Astrocyte (in vitro differentiated cells and primary cell): ENCODE measurements at regions not wholly inside any gene's neighbourhood (a gene's known extent, or its start where the extent isn't known, plus 50 kb on each side); places are given as distances from the start of the nearest gene placed in this dataset.
A peak's percentile ranks its signal among the peaks of the same experiment; 100 is the strongest.

Experiments
- DNase-seq: peaks from one replicate; pipeline ENCODE4 v3.0.0-alpha.2; 2010; ENCODE audit warnings: low read depth
- FAIRE-seq: peaks from 2 replicates; lab custom pipeline; 2011; peaks lifted over from hg19 to GRCh38; lab: Jason Lieb, UNC
- H2AFZ ChIP-seq: 2 replicates; pipeline ENCODE4 v1.6.0; 2012; ENCODE audit warnings: low read depth, low read length, inconsistent platforms
- H3K27ac ChIP-seq: 2 replicates; pipeline ENCODE4 v1.5.1; 2011; ENCODE audit warnings: low read depth, low read length, inconsistent platforms
- H3K27me3 ChIP-seq: 2 replicates; pipeline ENCODE4 v1.6.0; 2011; ENCODE audit warnings: low read length, inconsistent platforms; ENCODE audit not compliant: insufficient read depth
- H3K36me3 ChIP-seq: 2 replicates; pipeline ENCODE4 v1.5.1; 2011; ENCODE audit warnings: low read length, inconsistent platforms; ENCODE audit not compliant: insufficient read depth
- H3K4me1 ChIP-seq: 2 replicates; pipeline ENCODE4 v1.5.1; 2011; ENCODE audit warnings: low read length, inconsistent platforms; ENCODE audit not compliant: insufficient read depth
- H3K4me2 ChIP-seq: 2 replicates; pipeline ENCODE4 v1.6.0; 2012; ENCODE audit warnings: low read length, inconsistent platforms
- H3K4me3 ChIP-seq: 2 replicates; pipeline ENCODE4 v1.5.1; 2011; ENCODE audit warnings: low read depth, mild to moderate bottlenecking, low read length, inconsistent platforms; ENCODE audit not compliant: insufficient read depth
- H3K79me2 ChIP-seq: 2 replicates; pipeline ENCODE4 v1.6.0; 2012; ENCODE audit warnings: mild to moderate bottlenecking, low read length, inconsistent platforms; ENCODE audit not compliant: insufficient read depth
- H3K9ac ChIP-seq: 2 replicates; pipeline ENCODE4 v1.6.0; 2012; ENCODE audit warnings: mild to moderate bottlenecking, low read length, inconsistent platforms
- H3K9me3 ChIP-seq: 2 replicates; pipeline ENCODE4 v1.5.1; 2012; ENCODE audit warnings: low read depth, mild to moderate bottlenecking, low read length, inconsistent platforms; ENCODE audit not compliant: insufficient read depth
- H4K20me1 ChIP-seq: 2 replicates; pipeline ENCODE4 v1.6.0; 2012; ENCODE audit warnings: low read length, inconsistent platforms; ENCODE audit not compliant: insufficient read depth
- H3K27ac Mint-ChIP-seq: one replicate; pipeline ENCODE4 v1.8.0; 2021; ENCODE audit warnings: mild to moderate bottlenecking, mixed read lengths; ENCODE audit not compliant: unreplicated experiment
- H3K27me3 Mint-ChIP-seq: one replicate; pipeline ENCODE4 v1.8.0; 2021; ENCODE audit warnings: low read depth, mixed read lengths; ENCODE audit not compliant: unreplicated experiment
- H3K36me3 Mint-ChIP-seq: one replicate; pipeline ENCODE4 v1.8.0; 2021; ENCODE audit warnings: low read depth, mixed read lengths; ENCODE audit not compliant: unreplicated experiment
- H3K4me1 Mint-ChIP-seq: one replicate; pipeline ENCODE4 v1.8.0; 2021; ENCODE audit warnings: low read depth, mixed read lengths; ENCODE audit not compliant: unreplicated experiment
- H3K4me3 Mint-ChIP-seq: one replicate; pipeline ENCODE4 v1.8.0; 2021; ENCODE audit warnings: mild to moderate bottlenecking, moderate library complexity, mixed read lengths; ENCODE audit not compliant: unreplicated experiment
- H3K9me3 Mint-ChIP-seq: one replicate; pipeline ENCODE4 v1.8.0; 2021; ENCODE audit warnings: mild to moderate bottlenecking, mixed read lengths; ENCODE audit not compliant: unreplicated experiment
- EZH2 ChIP-seq: IDR thresholded peaks from 2 replicates; pipeline ENCODE4 v1.6.1; 2012; ENCODE audit warnings: mild to moderate bottlenecking, low read length, inconsistent platforms; ENCODE audit not compliant: insufficient read depth
- TF ChIP-seq, protein P1 (sequence below): IDR thresholded peaks from 2 replicates; pipeline ENCODE4 v1.5.1; 2011; ENCODE audit warnings: low read depth, mild to moderate bottlenecking, inconsistent platforms, low read length, moderate library complexity; ENCODE audit not compliant: insufficient read depth

DNA sequence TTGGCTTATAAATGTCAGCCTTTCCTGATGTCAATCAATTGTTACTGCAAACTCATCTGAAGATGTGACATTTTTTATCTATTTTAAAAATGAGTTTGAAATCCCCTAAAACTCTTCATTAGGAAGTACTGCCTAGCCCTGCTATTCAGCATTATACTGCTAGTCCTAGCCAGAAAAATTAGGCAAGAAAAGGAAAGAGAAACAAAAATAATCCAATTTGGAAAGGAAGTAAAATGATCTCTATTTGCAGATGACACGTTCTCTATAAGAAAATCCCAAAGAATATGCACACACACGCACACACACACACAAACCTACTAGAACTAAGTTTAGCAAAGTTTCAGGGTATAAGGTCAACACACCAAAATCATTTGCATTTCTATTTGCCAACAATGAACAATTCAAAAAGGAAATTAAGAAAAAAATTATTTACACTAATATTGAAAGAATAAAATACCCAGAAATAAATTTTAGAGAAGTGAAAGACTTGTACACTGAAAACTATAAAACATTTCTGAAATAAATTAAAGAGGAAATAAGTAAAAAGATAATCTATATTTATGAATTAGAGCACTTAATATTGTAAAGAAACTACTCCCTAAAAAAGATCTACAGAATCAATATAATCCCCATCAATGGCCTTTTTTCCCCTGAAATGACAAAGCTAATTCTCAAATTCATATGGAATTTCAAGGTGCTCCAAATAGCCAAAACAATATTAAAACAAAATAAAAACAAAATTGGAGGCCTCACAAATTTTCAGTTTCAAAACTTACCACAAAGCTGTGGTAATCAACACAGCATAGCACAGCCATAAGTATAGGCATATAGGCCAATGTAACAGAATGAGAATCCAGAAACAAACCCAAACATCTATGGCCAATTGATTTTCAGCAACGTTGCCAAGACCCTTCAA is 433.7 kb upstream of the TRIB2 start:
- H4K20me1 ChIP-seq = no peaks in the 10 kb centered on the region
- no peaks in the 10 kb centered on the region for H3K36me3 ChIP-seq
- Mint-ChIP-seq H3K36me3 (no peaks in the 10 kb centered on the region), H3K4me1 (no peaks in the 10 kb centered on the region), H3K27ac (no peak overlapping the region), H3K27me3 (no peaks in the 10 kb centered on the region), H3K4me3 (no peak overlapping the region), H3K9me3 (no peaks in the 10 kb centered on the region)
- no peak for FAIRE-seq
- DNase-seq = no peak
- no peak overlapping the region for H3K4me3 ChIP-seq
- H3K27ac ChIP-seq = no peak overlapping the region
- H3K9me3 ChIP-seq = no peaks in the 10 kb centered on the region
- TF ChIP-seq EZH2 = no peak
- TF ChIP-seq, protein P1, sequence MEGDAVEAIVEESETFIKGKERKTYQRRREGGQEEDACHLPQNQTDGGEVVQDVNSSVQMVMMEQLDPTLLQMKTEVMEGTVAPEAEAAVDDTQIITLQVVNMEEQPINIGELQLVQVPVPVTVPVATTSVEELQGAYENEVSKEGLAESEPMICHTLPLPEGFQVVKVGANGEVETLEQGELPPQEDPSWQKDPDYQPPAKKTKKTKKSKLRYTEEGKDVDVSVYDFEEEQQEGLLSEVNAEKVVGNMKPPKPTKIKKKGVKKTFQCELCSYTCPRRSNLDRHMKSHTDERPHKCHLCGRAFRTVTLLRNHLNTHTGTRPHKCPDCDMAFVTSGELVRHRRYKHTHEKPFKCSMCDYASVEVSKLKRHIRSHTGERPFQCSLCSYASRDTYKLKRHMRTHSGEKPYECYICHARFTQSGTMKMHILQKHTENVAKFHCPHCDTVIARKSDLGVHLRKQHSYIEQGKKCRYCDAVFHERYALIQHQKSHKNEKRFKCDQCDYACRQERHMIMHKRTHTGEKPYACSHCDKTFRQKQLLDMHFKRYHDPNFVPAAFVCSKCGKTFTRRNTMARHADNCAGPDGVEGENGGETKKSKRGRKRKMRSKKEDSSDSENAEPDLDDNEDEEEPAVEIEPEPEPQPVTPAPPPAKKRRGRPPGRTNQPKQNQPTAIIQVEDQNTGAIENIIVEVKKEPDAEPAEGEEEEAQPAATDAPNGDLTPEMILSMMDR = no peak
- peaks cover 2% of the 10 kb centered on the region for H3K4me1 ChIP-seq
- H2AFZ ChIP-seq = no peak overlapping the region
- H3K4me2 ChIP-seq = no peak overlapping the region
- no peaks in the 10 kb centered on the region for H3K27me3 ChIP-seq
- H3K79me2 ChIP-seq = no peaks in the 10 kb centered on the region
- H3K9ac ChIP-seq = no peak overlapping the region

DNA sequence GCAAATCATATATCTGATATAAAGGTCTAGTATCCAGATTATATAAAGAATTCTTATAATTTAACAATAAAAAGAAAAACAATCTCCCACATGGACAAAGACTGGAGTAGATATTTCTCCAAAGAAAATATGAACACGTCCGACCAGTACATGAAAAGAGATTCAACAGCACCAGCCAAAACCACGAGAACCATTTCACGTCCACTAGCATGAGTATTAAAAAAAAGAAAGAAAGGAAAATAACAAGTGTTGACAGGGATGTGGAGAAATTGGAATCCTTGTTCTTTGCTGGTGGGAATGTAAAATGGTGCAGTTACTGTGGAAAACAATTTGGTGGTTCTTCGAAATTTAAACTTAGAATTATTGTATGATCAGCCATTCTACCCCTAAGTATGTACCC is 432.7 kb upstream of the TRIB2 start:
- Mint-ChIP-seq H3K4me3 (no peak overlapping the region), H3K27ac (no peak overlapping the region), H3K36me3 (no peaks in the 10 kb centered on the region), H3K4me1 (no peaks in the 10 kb centered on the region), H3K9me3 (no peaks in the 10 kb centered on the region), H3K27me3 (no peaks in the 10 kb centered on the region)
- no peak overlapping the region for H2AFZ ChIP-seq
- H3K79me2 ChIP-seq = no peaks in the 10 kb centered on the region
- H3K4me1 ChIP-seq = peaks cover 2% of the 10 kb centered on the region
- H3K9me3 ChIP-seq = no peaks in the 10 kb centered on the region
- H3K27me3 ChIP-seq = peaks cover 4% of the 10 kb centered on the region
- H3K27ac ChIP-seq = no peak overlapping the region
- no peak overlapping the region for H3K4me3 ChIP-seq
- no peak for TF ChIP-seq EZH2
- TF ChIP-seq, protein P1 = no peak
- no peaks in the 10 kb centered on the region for H4K20me1 ChIP-seq
- no peak overlapping the region for H3K4me2 ChIP-seq
- FAIRE-seq (no peak), DNase-seq (peak; percentile 51)
- H3K36me3 ChIP-seq = no peaks in the 10 kb centered on the region
- no peak overlapping the region for H3K9ac ChIP-seq

DNA sequence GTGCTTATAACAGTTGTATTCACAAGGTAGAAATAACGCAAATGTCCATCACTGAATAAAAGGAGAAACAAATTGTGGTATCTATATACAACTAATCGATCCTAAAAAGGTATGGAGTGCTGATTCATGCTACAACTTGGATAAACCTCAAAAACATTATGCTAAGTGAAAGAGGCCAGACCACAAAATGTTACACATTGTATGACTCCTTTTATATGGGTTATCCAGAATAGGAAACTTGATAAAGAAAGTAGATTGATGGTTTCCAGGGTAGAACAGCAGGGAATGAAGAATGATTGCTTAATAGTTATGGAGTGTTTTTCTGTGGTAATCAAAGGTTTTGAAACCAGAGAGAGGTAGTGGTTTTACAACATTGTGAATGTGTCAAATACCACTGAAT is 432.2 kb upstream of the TRIB2 start:
- FAIRE-seq (peak; percentile 78), DNase-seq (peak; percentile 93)
- no peak overlapping the region for H3K27ac ChIP-seq
- no peak overlapping the region for H3K4me3 Mint-ChIP-seq
- no peaks in the 10 kb centered on the region for H3K79me2 ChIP-seq
- H3K27me3 ChIP-seq = peaks cover 4% of the 10 kb centered on the region
- H3K9me3 Mint-ChIP-seq = no peaks in the 10 kb centered on the region
- TF ChIP-seq EZH2 = no peak
- TF ChIP-seq, protein P1 = no peak
- H4K20me1 ChIP-seq = no peaks in the 10 kb centered on the region
- H3K36me3 Mint-ChIP-seq = no peaks in the 10 kb centered on the region
- no peak overlapping the region for H3K27ac Mint-ChIP-seq
- H3K4me2 ChIP-seq = no peak overlapping the region
- peaks cover 2% of the 10 kb centered on the region for H3K4me1 ChIP-seq
- no peaks in the 10 kb centered on the region for H3K36me3 ChIP-seq
- H3K4me1 Mint-ChIP-seq = no peaks in the 10 kb centered on the region
- no peaks in the 10 kb centered on the region for H3K9me3 ChIP-seq
- H3K27me3 Mint-ChIP-seq = no peaks in the 10 kb centered on the region
- H2AFZ ChIP-seq = no peak overlapping the region
- no peak overlapping the region for H3K9ac ChIP-seq
- H3K4me3 ChIP-seq = no peak overlapping the region
